ENCODE measurements at regions not wholly inside any gene's neighbourhood (a gene's known extent, or its start where the extent isn't known, plus 50 kb on each side); places are given as distances from the start of the nearest gene placed in this dataset.

DNA sequence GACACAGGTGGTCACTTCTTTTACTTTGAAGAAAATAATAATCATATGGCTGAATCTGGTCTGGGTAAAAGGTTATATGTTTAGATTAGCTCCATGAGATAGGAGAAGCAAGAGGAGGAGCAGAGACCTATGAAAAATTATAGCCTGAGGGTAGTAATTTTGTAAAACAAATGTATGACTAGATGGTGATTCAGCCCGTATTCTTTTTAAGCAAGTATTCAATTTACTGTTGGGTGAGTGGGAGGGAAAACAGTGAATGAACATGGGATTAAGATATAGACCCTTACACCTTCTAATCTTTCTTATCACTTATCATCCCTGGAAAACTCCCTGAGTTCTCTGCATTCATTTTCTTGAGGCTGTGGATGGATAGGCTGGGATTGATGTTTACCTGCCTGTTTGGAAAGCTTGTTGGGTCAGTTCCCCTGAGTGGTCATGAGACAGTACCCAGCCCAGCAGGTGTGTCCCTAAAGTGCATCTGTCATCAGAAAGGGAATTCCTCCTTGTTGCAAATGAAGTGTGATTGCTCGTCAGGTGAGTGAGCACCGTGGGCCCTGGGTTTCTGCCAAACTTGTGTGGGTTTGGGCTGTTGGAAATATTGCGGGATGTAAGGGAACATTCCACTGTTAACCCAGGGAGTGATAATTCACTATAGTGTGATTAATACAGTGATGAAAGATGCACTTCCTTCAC, 101.2 kb upstream of the GDNF start:
- no peak for DNase-seq
- TF ChIP-seq, protein P1, sequence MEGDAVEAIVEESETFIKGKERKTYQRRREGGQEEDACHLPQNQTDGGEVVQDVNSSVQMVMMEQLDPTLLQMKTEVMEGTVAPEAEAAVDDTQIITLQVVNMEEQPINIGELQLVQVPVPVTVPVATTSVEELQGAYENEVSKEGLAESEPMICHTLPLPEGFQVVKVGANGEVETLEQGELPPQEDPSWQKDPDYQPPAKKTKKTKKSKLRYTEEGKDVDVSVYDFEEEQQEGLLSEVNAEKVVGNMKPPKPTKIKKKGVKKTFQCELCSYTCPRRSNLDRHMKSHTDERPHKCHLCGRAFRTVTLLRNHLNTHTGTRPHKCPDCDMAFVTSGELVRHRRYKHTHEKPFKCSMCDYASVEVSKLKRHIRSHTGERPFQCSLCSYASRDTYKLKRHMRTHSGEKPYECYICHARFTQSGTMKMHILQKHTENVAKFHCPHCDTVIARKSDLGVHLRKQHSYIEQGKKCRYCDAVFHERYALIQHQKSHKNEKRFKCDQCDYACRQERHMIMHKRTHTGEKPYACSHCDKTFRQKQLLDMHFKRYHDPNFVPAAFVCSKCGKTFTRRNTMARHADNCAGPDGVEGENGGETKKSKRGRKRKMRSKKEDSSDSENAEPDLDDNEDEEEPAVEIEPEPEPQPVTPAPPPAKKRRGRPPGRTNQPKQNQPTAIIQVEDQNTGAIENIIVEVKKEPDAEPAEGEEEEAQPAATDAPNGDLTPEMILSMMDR (IDR thresholded peaks at IDR 0.05), result no peak
- intact Hi-C loops (cut with DNase I), result no loop called here
- no peaks in the 10 kb centered on the region for H3K27me3 ChIP-seq (ENCODE audit: low read depth)
- no peaks in the 10 kb centered on the region for H3K36me3 ChIP-seq
- no peaks in the 10 kb centered on the region for H3K9me3 ChIP-seq
- no peak for ATAC-seq
- H3K27ac ChIP-seq, result no peak overlapping the region
- H3K4me3 ChIP-seq, result no peak overlapping the region
- no peaks in the 10 kb centered on the region for H3K4me1 ChIP-seq

DNA sequence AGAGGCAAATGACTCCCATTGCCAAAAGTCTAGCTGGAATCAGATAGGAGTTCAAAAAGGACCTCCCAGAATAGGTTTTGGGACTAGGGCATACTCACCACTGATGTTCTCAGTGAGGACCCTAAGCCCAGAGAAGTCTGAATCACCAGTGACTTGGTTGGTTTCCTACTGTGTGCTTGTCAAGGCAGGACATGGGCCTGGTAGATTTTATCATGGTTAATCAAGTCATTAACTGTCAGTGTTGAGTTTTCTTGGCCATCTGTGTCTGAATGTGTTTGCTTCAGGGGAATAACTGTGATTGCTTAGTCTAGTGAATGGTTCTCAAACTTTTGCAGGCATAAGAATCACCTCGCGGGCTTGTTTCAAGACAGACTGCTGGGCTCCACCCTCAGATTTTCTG, 99.0 kb upstream of the GDNF start:
- TF ChIP-seq, protein P1 (IDR thresholded peaks at IDR 0.05), result no peak

GRCh38 chr5:37938076-37938852, 98.4 kb upstream of the GDNF start:
- TF ChIP-seq, protein P1 (IDR thresholded peaks at IDR 0.05), result no peak
- H3K27ac ChIP-seq, result no peak overlapping the region
- DNase-seq (no peak), ATAC-seq (no peak)
- no peaks in the 10 kb centered on the region for H3K36me3 ChIP-seq
- H3K4me3 ChIP-seq, result no peak overlapping the region
- no peaks in the 10 kb centered on the region for H3K27me3 ChIP-seq (ENCODE audit: low read depth)
- intact Hi-C loops (cut with DNase I), result no loop called here
- no peaks in the 10 kb centered on the region for H3K4me1 ChIP-seq
- H3K9me3 ChIP-seq, result no peaks in the 10 kb centered on the region

More for the DNA sequence above, 99.0 kb upstream of the GDNF start:
- ATAC-seq (no peak), DNase-seq (no peak)
- intact Hi-C loops (cut with DNase I), result no loop called here
- Histone ChIP-seq H3K36me3 (no peaks in the 10 kb centered on the region), H3K27me3 (ENCODE audit: low read depth) (no peaks in the 10 kb centered on the region), H3K4me1 (no peaks in the 10 kb centered on the region), H3K27ac (no peak overlapping the region), H3K4me3 (no peak overlapping the region), H3K9me3 (no peaks in the 10 kb centered on the region)

DNA sequence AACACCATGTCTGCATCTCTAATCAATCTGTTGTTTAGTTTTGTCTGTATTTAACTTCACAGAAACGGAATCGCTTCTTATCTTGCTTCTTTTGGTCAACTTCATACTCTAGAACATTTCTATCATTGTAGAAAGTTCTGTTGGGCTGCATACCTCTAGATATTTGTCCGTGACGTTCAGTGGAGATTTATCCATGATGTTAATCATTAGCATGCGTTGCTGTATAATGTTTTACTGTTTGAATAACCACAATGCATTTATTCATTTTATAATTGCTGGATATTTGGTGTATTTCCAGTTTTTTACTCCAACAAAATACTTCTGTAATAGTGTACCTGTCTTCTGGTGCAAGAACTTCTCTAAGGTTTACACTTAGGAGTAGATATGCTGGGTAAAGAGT, 96.2 kb upstream of the GDNF start:
- TF ChIP-seq, protein P1 (IDR thresholded peaks at IDR 0.05), result no peak
- Histone ChIP-seq H3K9me3 (no peaks in the 10 kb centered on the region), H3K27ac (no peak overlapping the region), H3K36me3 (no peaks in the 10 kb centered on the region), H3K27me3 (ENCODE audit: low read depth) (no peaks in the 10 kb centered on the region), H3K4me3 (no peak overlapping the region), H3K4me1 (no peaks in the 10 kb centered on the region)
- no peak for ATAC-seq
- DNase-seq, result no peak
- intact Hi-C loops (cut with DNase I), result no loop called here

GRCh38 chr5:37933576-37933975, 93.7 kb upstream of the GDNF start:
- ATAC-seq, result no peak
- no peak for DNase-seq
- Histone ChIP-seq H3K4me3 (no peak overlapping the region), H3K36me3 (no peaks in the 10 kb centered on the region), H3K4me1 (no peaks in the 10 kb centered on the region), H3K9me3 (no peaks in the 10 kb centered on the region), H3K27me3 (ENCODE audit: low read depth) (no peaks in the 10 kb centered on the region), H3K27ac (no peak overlapping the region)
- TF ChIP-seq, protein P1 (IDR thresholded peaks at IDR 0.05), result no peak
- intact Hi-C loops (cut with DNase I), result no loop called here
